ENCODE measurements at regions not wholly inside any gene's neighbourhood (a gene's known extent, or its start where the extent isn't known, plus 50 kb on each side); places are given as distances from the start of the nearest gene placed in this dataset.

GRCh38 chr4:35342833-35343232 is 901.5 kb downstream of the ARAP2 start:
- no peaks in the 10 kb centered on the region for H3F3A ChIP-seq (ENCODE audit: insufficient read depth, low read length)
- no peak overlapping the region for H3K4me2 ChIP-seq (ENCODE audit: low read length)

GRCh38 chr4:35347276-35347675 is 897.0 kb downstream of the ARAP2 start:
- no peaks in the 10 kb centered on the region for H3K36me3 ChIP-seq (ENCODE audit: insufficient read depth, low read length)
- no peak overlapping the region for H3K4me3 ChIP-seq (ENCODE audit: low read depth, low read length, poor library complexity, severe bottlenecking)
- H3K9me3 ChIP-seq (ENCODE audit: low read length) = peaks cover 5% of the 10 kb centered on the region; the same call in 1 of the 2 replicates
- no peaks in the 10 kb centered on the region for H3F3A ChIP-seq (ENCODE audit: insufficient read depth, low read length)
- no peaks in the 10 kb centered on the region for H3K4me1 ChIP-seq (ENCODE audit: insufficient read depth, low read length, severe bottlenecking)
- H3K79me2 ChIP-seq (ENCODE audit: insufficient read depth, low read length) = no peaks in the 10 kb centered on the region
- H3K27me3 ChIP-seq (ENCODE audit: insufficient read depth, low read length) = no peaks in the 10 kb centered on the region
- no peak for TF ChIP-seq EZH2 (IDR thresholded peaks at IDR 0.05; ENCODE audit: borderline replicate concordance, low read length)
- TF ChIP-seq CTCF (IDR thresholded peaks at IDR 0.05; ENCODE audit: low read length) = no peak
- no peak overlapping the region for H3K9ac ChIP-seq (ENCODE audit: low read length)
- no peaks in the 10 kb centered on the region for H4K20me1 ChIP-seq (ENCODE audit: insufficient read depth, low read length)
- H3K4me2 ChIP-seq (ENCODE audit: low read length) = no peak overlapping the region
- H2AFZ ChIP-seq (ENCODE audit: low read length) = no peak overlapping the region
- no peak overlapping the region for H3K27ac ChIP-seq (ENCODE audit: low read depth, low read length, poor library complexity, severe bottlenecking)
- H3K9me2 ChIP-seq (ENCODE audit: low read depth, low read length) = no peaks in the 10 kb centered on the region

More at GRCh38 chr4:35342833-35343232, 901.5 kb downstream of the ARAP2 start:
- TF ChIP-seq EZH2 (IDR thresholded peaks at IDR 0.05; ENCODE audit: borderline replicate concordance, low read length) = no peak
- TF ChIP-seq CTCF (IDR thresholded peaks at IDR 0.05; ENCODE audit: low read length) = no peak
- Histone ChIP-seq H2AFZ (ENCODE audit: low read length) (no peak overlapping the region), H3K4me3 (ENCODE audit: low read depth, low read length, poor library complexity, severe bottlenecking) (no peak overlapping the region), H3K79me2 (ENCODE audit: insufficient read depth, low read length) (no peaks in the 10 kb centered on the region), H3K4me1 (ENCODE audit: insufficient read depth, low read length, severe bottlenecking) (no peaks in the 10 kb centered on the region), H3K9ac (ENCODE audit: low read length) (no peak overlapping the region), H3K9me2 (ENCODE audit: low read depth, low read length) (no peaks in the 10 kb centered on the region), H3K27me3 (ENCODE audit: insufficient read depth, low read length) (no peaks in the 10 kb centered on the region), H3K9me3 (ENCODE audit: low read length) (no peaks in the 10 kb centered on the region), H3K36me3 (ENCODE audit: insufficient read depth, low read length) (no peaks in the 10 kb centered on the region), H4K20me1 (ENCODE audit: insufficient read depth, low read length) (no peaks in the 10 kb centered on the region), H3K27ac (ENCODE audit: low read depth, low read length, poor library complexity, severe bottlenecking) (no peak overlapping the region)

GRCh38 chr4:35358001-35358584 is 886.2 kb downstream of the ARAP2 start:
- H3F3A ChIP-seq (ENCODE audit: insufficient read depth, low read length) = no peaks in the 10 kb centered on the region
- H3K27me3 ChIP-seq (ENCODE audit: insufficient read depth, low read length) = no peaks in the 10 kb centered on the region
- TF ChIP-seq CTCF (IDR thresholded peaks at IDR 0.05; ENCODE audit: low read length) (no peak), EZH2 (IDR thresholded peaks at IDR 0.05; ENCODE audit: borderline replicate concordance, low read length) (no peak)
- no peak overlapping the region for H3K9ac ChIP-seq (ENCODE audit: low read length)
- H4K20me1 ChIP-seq (ENCODE audit: insufficient read depth, low read length) = 0 out of 2 replicates have a peak, but pooled peaks cover 3% of the 10 kb centered on the region
- no peak overlapping the region for H3K4me3 ChIP-seq (ENCODE audit: low read depth, low read length, poor library complexity, severe bottlenecking)
- H3K27ac ChIP-seq (ENCODE audit: low read depth, low read length, poor library complexity, severe bottlenecking) = no peak overlapping the region
- no peaks in the 10 kb centered on the region for H3K36me3 ChIP-seq (ENCODE audit: insufficient read depth, low read length)
- no peaks in the 10 kb centered on the region for H3K9me2 ChIP-seq (ENCODE audit: low read depth, low read length)
- no peaks in the 10 kb centered on the region for H3K79me2 ChIP-seq (ENCODE audit: insufficient read depth, low read length)
- no peaks in the 10 kb centered on the region for H3K9me3 ChIP-seq (ENCODE audit: low read length)
- no peak overlapping the region for H2AFZ ChIP-seq (ENCODE audit: low read length)
- H3K4me2 ChIP-seq (ENCODE audit: low read length) = no peak overlapping the region
- H3K4me1 ChIP-seq (ENCODE audit: insufficient read depth, low read length, severe bottlenecking) = no peaks in the 10 kb centered on the region

All from OCI-LY1 (cell line).